Neural cell (in vitro differentiated cells): ENCODE measurements at regions not wholly inside any gene's neighbourhood (a gene's known extent, or its start where the extent isn't known, plus 50 kb on each side); places are given as distances from the start of the nearest gene placed in this dataset.

Experiments used
- H2AFZ ChIP-seq: fragments of 200-600, 300-800 bp; sonication (generic), shearing (Covaris generic); 2 replicates; pipeline ENCODE4 v1.6.0; 2014; ENCODE audit warnings: low read depth, mild to moderate bottlenecking, antibody characterized with exemption, low read length, moderate library complexity
- H3F3A ChIP-seq: fragments of 200-600 bp; shearing (Covaris generic); 2 replicates; pipeline ENCODE4 v1.6.1; 2016; ENCODE audit warnings: mild to moderate bottlenecking, moderate library complexity, mixed read lengths, antibody characterized with exemption, low read length; ENCODE audit not compliant: insufficient read depth, poor library complexity, severe bottlenecking
- H3K27ac ChIP-seq: fragments of 200-600, 300-800 bp; sonication (generic), shearing (Covaris generic); 2 replicates; pipeline ENCODE4 v1.5.1; 2014; ENCODE audit warnings: mild to moderate bottlenecking, low read length, moderate library complexity
- H3K27me3 ChIP-seq: fragments of 300-800, 200-600 bp; sonication (generic), shearing (Covaris generic); 2 replicates; pipeline ENCODE4 v1.6.0; 2014; ENCODE audit warnings: mild to moderate bottlenecking, low read depth, low read length, moderate library complexity; ENCODE audit not compliant: insufficient read depth
- H3K36me3 ChIP-seq: fragments of 300-800, 200-600 bp; sonication (generic), shearing (Covaris generic); 2 replicates; pipeline ENCODE4 v1.5.1; 2014; ENCODE audit warnings: mild to moderate bottlenecking, antibody characterized with exemption, low read length, moderate library complexity; ENCODE audit not compliant: insufficient read depth
- H3K4me2 ChIP-seq: fragments of 300-800, 200-600 bp; sonication (generic), shearing (Covaris generic); 2 replicates; pipeline ENCODE4 v1.6.0; 2014; ENCODE audit warnings: mild to moderate bottlenecking, low read length
- H3K4me3 ChIP-seq: fragments of 300-800, 200-600 bp; sonication (generic), shearing (Covaris generic); 2 replicates; pipeline ENCODE4 v1.5.1; 2014; ENCODE audit warnings: mild to moderate bottlenecking, low read length, moderate library complexity
- H3K79me2 ChIP-seq: fragments of 200-600 bp; shearing (Covaris generic); replicated peaks from 2 replicates; pipeline ENCODE4 v1.6.0; 2014; ENCODE audit warnings: mild to moderate bottlenecking, low read length, moderate library complexity; ENCODE audit not compliant: insufficient read depth
- H3K9ac ChIP-seq: fragments of 300-800, 200-600 bp; sonication (generic), shearing (Covaris generic); 2 replicates; pipeline ENCODE4 v1.6.1; 2016; ENCODE audit warnings: mild to moderate bottlenecking, low read length, mixed read lengths
- H3K9me2 ChIP-seq: fragments of 200-600 bp; shearing (Covaris generic); 2 replicates; pipeline ENCODE4 v1.6.1; 2016; ENCODE audit warnings: mild to moderate bottlenecking, low read length, mixed read lengths; ENCODE audit not compliant: insufficient read depth
- H3K9me3 ChIP-seq: fragments of 200-600, 300-800 bp; sonication (generic), shearing (Covaris generic); 2 replicates; pipeline ENCODE4 v1.6.1; 2016; ENCODE audit warnings: mild to moderate bottlenecking, mixed run types, low read length, moderate library complexity, mixed read lengths
- H4K20me1 ChIP-seq: fragments of 200-600 bp; shearing (Covaris generic); 2 replicates; pipeline ENCODE4 v1.6.1; 2016; ENCODE audit warnings: mild to moderate bottlenecking, mixed run types; ENCODE audit not compliant: insufficient read depth
- EP300 ChIP-seq: fragments of 450-650 bp; conservative IDR thresholded peaks from 2 replicates; pipeline ENCODE4 v1.6.1; 2014; ENCODE audit warnings: antibody characterized with exemption, mild to moderate bottlenecking, moderate library complexity; ENCODE audit not compliant: poor library complexity, severe bottlenecking
- EZH2 ChIP-seq: fragments of 200-600, 300-800 bp; shearing (Covaris generic), sonication (generic); IDR thresholded peaks from 2 replicates; pipeline ENCODE4 v1.6.1; 2014; ENCODE audit warnings: antibody characterized with exemption, low read length, borderline replicate concordance, mild to moderate bottlenecking; ENCODE audit not compliant: insufficient read depth, poor library complexity, severe bottlenecking
- MXI1 ChIP-seq: fragments of 450-650 bp; conservative IDR thresholded peaks from 2 replicates; pipeline ENCODE4 v1.6.1; 2014; ENCODE audit warnings: antibody characterized with exemption, mild to moderate bottlenecking; ENCODE audit not compliant: poor library complexity, severe bottlenecking
- POLR2AphosphoS5 ChIP-seq: IDR thresholded peaks from 2 replicates; pipeline ENCODE4 v1.6.1; 2012
- RAD21 ChIP-seq: fragments of 450-650 bp; conservative IDR thresholded peaks from 2 replicates; pipeline ENCODE4 v1.6.1; 2014; ENCODE audit warnings: antibody characterized with exemption, mild to moderate bottlenecking, moderate library complexity
- SMC3 ChIP-seq: fragments of 450-650 bp; conservative IDR thresholded peaks from 2 replicates; pipeline ENCODE4 v1.6.1; 2014; ENCODE audit warnings: antibody characterized with exemption, mild to moderate bottlenecking, moderate library complexity; ENCODE audit not compliant: poor library complexity
- TAF1 ChIP-seq: IDR thresholded peaks from 2 replicates; pipeline ENCODE4 v1.6.1; 2012; ENCODE audit warnings: low read depth
- TF ChIP-seq, protein P1 (sequence below): fragments of 450-650 bp; IDR thresholded peaks from 2 replicates; pipeline ENCODE4 v1.5.1; 2014; ENCODE audit warnings: antibody characterized with exemption, mild to moderate bottlenecking, moderate library complexity; ENCODE audit not compliant: poor library complexity, severe bottlenecking
- TF ChIP-seq, protein P2 (sequence below): IDR thresholded peaks from 2 replicates; pipeline ENCODE4 v1.6.1; 2012; ENCODE audit warnings: borderline replicate concordance

DNA sequence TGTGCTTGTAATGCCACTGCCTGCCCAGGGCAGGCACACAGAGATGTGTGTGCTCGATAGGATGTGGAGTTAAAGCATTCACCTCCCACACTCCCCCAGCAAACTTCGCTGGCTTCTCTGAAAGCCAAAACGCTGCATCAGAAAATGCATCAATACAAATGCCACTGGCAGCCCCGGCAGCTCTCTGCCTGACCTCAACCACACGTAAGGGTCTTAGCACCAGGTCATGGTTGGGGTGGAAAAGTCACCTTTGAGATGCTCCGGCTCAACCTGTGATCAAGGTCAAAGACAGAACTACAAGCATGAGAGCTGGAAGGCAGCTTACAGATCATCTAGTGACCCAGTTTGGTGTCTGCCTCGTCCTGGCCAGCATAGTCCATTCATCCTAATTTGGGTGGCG lies 114.4 kb upstream of the NANOS1 start:
- TF ChIP-seq MXI1 (no peak), TAF1 (no peak), POLR2AphosphoS5 (no peak), RAD21 (no peak), SMC3 (no peak), EZH2 (no peak), EP300 (no peak)
- TF ChIP-seq, protein P1, sequence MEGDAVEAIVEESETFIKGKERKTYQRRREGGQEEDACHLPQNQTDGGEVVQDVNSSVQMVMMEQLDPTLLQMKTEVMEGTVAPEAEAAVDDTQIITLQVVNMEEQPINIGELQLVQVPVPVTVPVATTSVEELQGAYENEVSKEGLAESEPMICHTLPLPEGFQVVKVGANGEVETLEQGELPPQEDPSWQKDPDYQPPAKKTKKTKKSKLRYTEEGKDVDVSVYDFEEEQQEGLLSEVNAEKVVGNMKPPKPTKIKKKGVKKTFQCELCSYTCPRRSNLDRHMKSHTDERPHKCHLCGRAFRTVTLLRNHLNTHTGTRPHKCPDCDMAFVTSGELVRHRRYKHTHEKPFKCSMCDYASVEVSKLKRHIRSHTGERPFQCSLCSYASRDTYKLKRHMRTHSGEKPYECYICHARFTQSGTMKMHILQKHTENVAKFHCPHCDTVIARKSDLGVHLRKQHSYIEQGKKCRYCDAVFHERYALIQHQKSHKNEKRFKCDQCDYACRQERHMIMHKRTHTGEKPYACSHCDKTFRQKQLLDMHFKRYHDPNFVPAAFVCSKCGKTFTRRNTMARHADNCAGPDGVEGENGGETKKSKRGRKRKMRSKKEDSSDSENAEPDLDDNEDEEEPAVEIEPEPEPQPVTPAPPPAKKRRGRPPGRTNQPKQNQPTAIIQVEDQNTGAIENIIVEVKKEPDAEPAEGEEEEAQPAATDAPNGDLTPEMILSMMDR = no peak
- TF ChIP-seq, protein P2, sequence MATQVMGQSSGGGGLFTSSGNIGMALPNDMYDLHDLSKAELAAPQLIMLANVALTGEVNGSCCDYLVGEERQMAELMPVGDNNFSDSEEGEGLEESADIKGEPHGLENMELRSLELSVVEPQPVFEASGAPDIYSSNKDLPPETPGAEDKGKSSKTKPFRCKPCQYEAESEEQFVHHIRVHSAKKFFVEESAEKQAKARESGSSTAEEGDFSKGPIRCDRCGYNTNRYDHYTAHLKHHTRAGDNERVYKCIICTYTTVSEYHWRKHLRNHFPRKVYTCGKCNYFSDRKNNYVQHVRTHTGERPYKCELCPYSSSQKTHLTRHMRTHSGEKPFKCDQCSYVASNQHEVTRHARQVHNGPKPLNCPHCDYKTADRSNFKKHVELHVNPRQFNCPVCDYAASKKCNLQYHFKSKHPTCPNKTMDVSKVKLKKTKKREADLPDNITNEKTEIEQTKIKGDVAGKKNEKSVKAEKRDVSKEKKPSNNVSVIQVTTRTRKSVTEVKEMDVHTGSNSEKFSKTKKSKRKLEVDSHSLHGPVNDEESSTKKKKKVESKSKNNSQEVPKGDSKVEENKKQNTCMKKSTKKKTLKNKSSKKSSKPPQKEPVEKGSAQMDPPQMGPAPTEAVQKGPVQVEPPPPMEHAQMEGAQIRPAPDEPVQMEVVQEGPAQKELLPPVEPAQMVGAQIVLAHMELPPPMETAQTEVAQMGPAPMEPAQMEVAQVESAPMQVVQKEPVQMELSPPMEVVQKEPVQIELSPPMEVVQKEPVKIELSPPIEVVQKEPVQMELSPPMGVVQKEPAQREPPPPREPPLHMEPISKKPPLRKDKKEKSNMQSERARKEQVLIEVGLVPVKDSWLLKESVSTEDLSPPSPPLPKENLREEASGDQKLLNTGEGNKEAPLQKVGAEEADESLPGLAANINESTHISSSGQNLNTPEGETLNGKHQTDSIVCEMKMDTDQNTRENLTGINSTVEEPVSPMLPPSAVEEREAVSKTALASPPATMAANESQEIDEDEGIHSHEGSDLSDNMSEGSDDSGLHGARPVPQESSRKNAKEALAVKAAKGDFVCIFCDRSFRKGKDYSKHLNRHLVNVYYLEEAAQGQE = no peak
- H3K36me3 ChIP-seq = no peaks in the 10 kb centered on the region
- H3K27ac ChIP-seq = no peak overlapping the region
- H3K9me2 ChIP-seq = no peaks in the 10 kb centered on the region
- H3K9me3 ChIP-seq = no peaks in the 10 kb centered on the region
- H3K9ac ChIP-seq = no peak overlapping the region
- H3F3A ChIP-seq = no peaks in the 10 kb centered on the region
- no peaks in the 10 kb centered on the region for H4K20me1 ChIP-seq
- no peak overlapping the region for H2AFZ ChIP-seq
- H3K27me3 ChIP-seq = no peaks in the 10 kb centered on the region
- no peak overlapping the region for H3K4me2 ChIP-seq
- no peak overlapping the region for H3K4me3 ChIP-seq
- H3K79me2 ChIP-seq = no peaks in the 10 kb centered on the region

DNA sequence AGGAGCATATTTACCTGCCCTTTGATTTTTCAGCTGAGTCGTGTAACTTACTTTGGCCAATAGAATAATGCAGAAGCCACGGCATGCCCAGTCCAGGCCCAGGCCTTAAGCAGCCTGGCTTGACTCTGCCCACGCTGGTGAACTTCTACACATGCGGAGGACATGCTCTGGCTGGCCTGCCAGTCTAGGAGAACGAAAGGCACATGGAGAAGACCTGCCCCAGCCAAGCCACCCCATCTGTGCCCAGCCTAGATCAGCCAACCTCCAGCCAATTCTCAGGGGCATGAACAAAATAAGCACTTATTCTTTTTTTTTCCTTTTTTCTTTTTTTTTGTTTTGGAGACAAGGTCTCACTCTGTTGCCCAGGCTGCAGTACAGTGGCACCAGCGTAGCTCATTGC lies 112.7 kb upstream of the NANOS1 start:
- Histone ChIP-seq H3K9me3 (no peaks in the 10 kb centered on the region), H3F3A (no peaks in the 10 kb centered on the region), H3K27ac (no peak overlapping the region), H3K9me2 (no peaks in the 10 kb centered on the region), H2AFZ (no peak overlapping the region), H3K4me2 (no peak overlapping the region), H3K9ac (no peak overlapping the region), H4K20me1 (no peaks in the 10 kb centered on the region), H3K36me3 (no peaks in the 10 kb centered on the region), H3K4me3 (no peak overlapping the region), H3K79me2 (no peaks in the 10 kb centered on the region), H3K27me3 (no peaks in the 10 kb centered on the region)
- TF ChIP-seq EP300 (no peak), RAD21 (no peak), TAF1 (no peak), MXI1 (no peak), EZH2 (no peak), SMC3 (no peak), POLR2AphosphoS5 (no peak)
- TF ChIP-seq, protein P1 = no peak
- TF ChIP-seq, protein P2 = no peak
